ENCODE measurements at regions not wholly inside any gene's neighbourhood (a gene's known extent, or its start where the extent isn't known, plus 50 kb on each side); places are given as distances from the start of the nearest gene placed in this dataset.
A peak's percentile ranks its signal among the peaks of the same experiment; 100 is the strongest.
"Not testable (repeated sequence)": the region's sequence is repeated elsewhere in the genome, so short reads cannot be mapped to it uniquely, and the experiment has no call there.

- Mint-ChIP-seq H3K9me3 (ENCODE audit: low read depth) (no peaks in the 10 kb centered on the region), H3K4me1 (no peaks in the 10 kb centered on the region)
- CTCF ChIA-PET, result no interaction called here
Measured at GRCh38 chr1:113207457-113207856, 134.5 kb downstream of the LRIG2 start.

DNA sequence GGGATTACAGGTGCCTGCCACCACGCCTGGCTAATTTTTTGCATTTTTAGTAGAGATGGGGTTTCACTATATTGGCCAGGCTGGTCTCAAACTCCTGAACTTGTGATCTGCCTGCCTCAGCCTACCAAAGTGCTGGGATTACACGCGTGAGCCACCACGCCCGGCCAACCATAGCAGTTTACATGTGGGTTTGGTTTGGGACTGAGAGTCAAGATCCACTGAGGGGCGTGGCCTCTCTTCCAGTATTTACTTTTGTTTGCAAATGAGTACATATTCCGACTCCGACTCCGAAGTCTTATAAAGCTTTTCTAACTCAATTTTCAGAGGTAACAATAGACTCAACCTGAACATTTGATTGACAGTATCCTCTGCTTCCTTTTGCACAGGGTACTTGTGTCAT, 135.4 kb downstream of the LRIG2 start:
- ATAC-seq; H3K4me3 Mint-ChIP-seq; H3K36me3 Mint-ChIP-seq; DNase-seq; CTCF ChIA-PET; H3K27ac Mint-ChIP-seq; H3K4me1 Mint-ChIP-seq; H3K9me3 Mint-ChIP-seq (ENCODE audit: low read depth): not testable (repeated sequence)
- peaks cover 27% of the 10 kb centered on the region for H3K27me3 Mint-ChIP-seq

More at GRCh38 chr1:113207457-113207856, 134.5 kb downstream of the LRIG2 start:
- no peak overlapping the region for H3K4me3 Mint-ChIP-seq
- no peak overlapping the region for H3K27ac Mint-ChIP-seq
- ATAC-seq (no peak), DNase-seq (no peak)
- no peaks in the 10 kb centered on the region for H3K36me3 Mint-ChIP-seq
- H3K27me3 Mint-ChIP-seq, result peaks cover 28% of the 10 kb centered on the region

- Mint-ChIP-seq H3K4me3 (no peak overlapping the region), H3K36me3 (no peaks in the 10 kb centered on the region), H3K27ac (no peak overlapping the region), H3K27me3 (peaks cover 16% of the 10 kb centered on the region), H3K9me3 (ENCODE audit: low read depth) (peaks cover under 1% of the 10 kb centered on the region), H3K4me1 (no peaks in the 10 kb centered on the region)
- DNase-seq (no peak), ATAC-seq (no peak)
- CTCF ChIA-PET, result no interaction called here
Measured at GRCh38 chr1:113210248-113210647, 137.2 kb downstream of the LRIG2 start.

DNA sequence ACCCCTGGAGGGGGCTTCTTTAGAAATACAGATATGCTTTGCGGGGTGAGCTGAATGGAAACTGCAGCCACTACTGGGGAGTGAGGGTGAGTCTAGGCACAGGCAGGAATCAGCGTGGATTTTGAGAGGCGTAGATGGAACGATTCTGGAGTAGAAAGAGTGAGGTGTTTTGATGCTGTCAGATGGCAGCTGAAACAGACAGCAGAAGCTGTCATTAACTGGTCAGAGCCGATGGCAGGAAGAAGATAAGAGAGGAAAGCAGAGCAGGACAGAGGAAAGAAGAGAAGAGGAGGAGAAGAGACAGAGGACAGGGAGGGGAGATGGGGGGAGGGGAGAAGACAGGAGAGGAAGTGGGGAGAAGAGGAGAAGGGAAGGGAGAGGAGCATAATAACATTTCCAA, 138.5 kb downstream of the LRIG2 start:
- CTCF ChIA-PET, result no interaction called here
- ATAC-seq (no peak), DNase-seq (no peak)
- Mint-ChIP-seq H3K4me1 (no peaks in the 10 kb centered on the region), H3K27ac (no peak overlapping the region), H3K9me3 (ENCODE audit: low read depth) (peaks cover 3% of the 10 kb centered on the region), H3K36me3 (no peaks in the 10 kb centered on the region), H3K27me3 (peaks cover 14% of the 10 kb centered on the region), H3K4me3 (no peak overlapping the region)

DNA sequence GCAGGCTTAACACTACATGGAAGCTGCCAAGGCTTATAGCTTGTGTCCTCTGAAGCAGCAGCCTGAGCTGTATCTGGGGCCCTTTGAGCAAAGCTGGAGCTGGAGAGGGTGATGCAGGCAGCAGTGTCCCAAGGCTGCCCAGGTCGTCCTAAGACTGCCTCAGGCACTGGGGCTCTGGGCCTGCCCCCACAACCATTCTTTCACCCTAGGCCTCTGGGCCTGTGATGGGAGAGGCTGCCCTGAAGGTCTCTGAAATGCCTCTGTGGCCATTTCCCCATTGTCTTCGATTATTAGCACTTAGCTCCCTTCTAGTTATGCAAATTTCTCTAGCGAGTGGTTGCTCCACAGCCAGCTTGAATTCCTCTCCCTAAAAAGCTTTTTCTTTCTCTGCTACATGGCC, 142.0 kb downstream of the LRIG2 start:
- Mint-ChIP-seq H3K27ac (no peak overlapping the region), H3K36me3 (no peaks in the 10 kb centered on the region), H3K27me3 (peaks cover 3% of the 10 kb centered on the region), H3K9me3 (ENCODE audit: low read depth) (peaks cover 3% of the 10 kb centered on the region), H3K4me3 (no peak overlapping the region), H3K4me1 (no peaks in the 10 kb centered on the region)
- ATAC-seq, result no peak
- CTCF ChIA-PET, result no interaction called here
- DNase-seq, result no peak

DNA sequence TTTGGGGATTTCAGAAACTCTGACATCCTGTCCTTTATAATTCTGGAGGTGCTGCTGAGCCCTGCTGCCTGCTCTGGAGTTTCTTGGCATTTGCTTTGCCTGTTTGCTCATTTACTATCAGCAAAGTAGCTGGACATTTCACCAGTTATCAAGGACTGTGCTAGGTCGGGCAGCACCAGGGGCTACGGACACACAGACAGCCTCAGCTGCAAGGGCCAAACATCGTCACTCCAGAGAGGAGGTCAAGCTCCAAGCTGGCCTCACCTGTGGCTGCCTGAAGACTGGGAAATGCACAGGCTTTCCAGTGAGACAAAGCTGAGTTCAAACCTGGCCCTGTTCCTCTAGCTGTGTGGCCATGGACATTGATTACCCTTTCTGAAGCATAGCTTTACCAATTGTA, 143.7 kb downstream of the LRIG2 start:
- ATAC-seq, result no peak
- Mint-ChIP-seq H3K27me3 (no peaks in the 10 kb centered on the region), H3K27ac (no peak overlapping the region), H3K9me3 (ENCODE audit: low read depth) (peaks cover 3% of the 10 kb centered on the region), H3K4me3 (no peak overlapping the region), H3K4me1 (no peaks in the 10 kb centered on the region), H3K36me3 (no peaks in the 10 kb centered on the region)
- no peak for DNase-seq
- CTCF ChIA-PET, result interaction anchor here (0.8 kb wide), 1 partner anchor 19 kb away, joined by 3 read pairs; no protein-coding TSS in a partner anchor

GRCh38 chr1:113217447-113218208, 144.6 kb downstream of the LRIG2 start:
- Mint-ChIP-seq H3K27ac (no peak overlapping the region), H3K9me3 (ENCODE audit: low read depth) (peaks cover 3% of the 10 kb centered on the region), H3K4me1 (no peaks in the 10 kb centered on the region), H3K36me3 (no peaks in the 10 kb centered on the region), H3K27me3 (no peaks in the 10 kb centered on the region), H3K4me3 (no peak overlapping the region)
- DNase-seq (no peak), ATAC-seq (no peak)
- CTCF ChIA-PET, result no interaction called here

GRCh38 chr1:113219377-113219776, 146.4 kb downstream of the LRIG2 start:
- Mint-ChIP-seq H3K27ac (no peak overlapping the region), H3K9me3 (ENCODE audit: low read depth) (peaks cover 3% of the 10 kb centered on the region), H3K27me3 (no peaks in the 10 kb centered on the region), H3K4me1 (no peaks in the 10 kb centered on the region), H3K36me3 (no peaks in the 10 kb centered on the region), H3K4me3 (no peak overlapping the region)
- CTCF ChIA-PET, result interaction anchor here (0.8 kb wide), 1 partner anchor 361 kb away, joined by 6 read pairs; no protein-coding TSS in a partner anchor
- no peak for DNase-seq
- no peak for ATAC-seq

DNA sequence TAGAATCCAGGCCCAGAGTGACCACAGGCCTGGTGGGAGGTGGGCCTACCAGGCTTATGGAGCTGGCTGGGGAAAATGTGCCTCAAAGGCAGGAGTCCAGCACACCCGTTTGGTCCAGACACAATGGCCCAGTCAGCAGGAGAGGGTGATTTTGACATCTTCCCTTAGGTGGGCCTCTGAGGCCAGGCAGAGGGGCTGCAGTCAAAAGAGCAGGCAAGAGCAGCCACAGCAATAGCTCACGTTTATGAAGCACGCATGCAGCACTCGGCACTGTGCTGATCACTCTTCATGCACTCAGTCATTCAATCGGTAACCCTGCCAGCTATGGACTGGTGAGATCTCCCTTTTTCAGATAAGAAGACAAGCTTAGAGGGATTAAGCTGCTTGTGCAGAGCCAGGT, 146.8 kb downstream of the LRIG2 start:
- no peak for ATAC-seq
- no peak for DNase-seq
- H3K4me3 Mint-ChIP-seq, result no peak overlapping the region
- peaks cover 3% of the 10 kb centered on the region for H3K9me3 Mint-ChIP-seq (ENCODE audit: low read depth)
- H3K27ac Mint-ChIP-seq, result no peak overlapping the region
- no peaks in the 10 kb centered on the region for H3K4me1 Mint-ChIP-seq
- H3K27me3 Mint-ChIP-seq, result no peaks in the 10 kb centered on the region
- H3K36me3 Mint-ChIP-seq, result no peaks in the 10 kb centered on the region
- CTCF ChIA-PET, result interaction anchor here (0.8 kb wide), 1 partner anchor 361 kb away, joined by 6 read pairs; no protein-coding TSS in a partner anchor

- ATAC-seq (no peak), DNase-seq (no peak)
- H3K27me3 Mint-ChIP-seq, result peaks cover 12% of the 10 kb centered on the region
- no peaks in the 10 kb centered on the region for H3K36me3 Mint-ChIP-seq
- CTCF ChIA-PET, result interaction anchor here (0.7 kb wide), 1 partner anchor 439 kb away, joined by 3 read pairs; no protein-coding TSS in a partner anchor
- peaks cover 8% of the 10 kb centered on the region for H3K4me1 Mint-ChIP-seq
- H3K4me3 Mint-ChIP-seq, result no peak overlapping the region
- no peaks in the 10 kb centered on the region for H3K9me3 Mint-ChIP-seq (ENCODE audit: low read depth)
- H3K27ac Mint-ChIP-seq, result no peak overlapping the region
Measured at GRCh38 chr1:113223040-113223439, 150.0 kb downstream of the LRIG2 start.

DNA sequence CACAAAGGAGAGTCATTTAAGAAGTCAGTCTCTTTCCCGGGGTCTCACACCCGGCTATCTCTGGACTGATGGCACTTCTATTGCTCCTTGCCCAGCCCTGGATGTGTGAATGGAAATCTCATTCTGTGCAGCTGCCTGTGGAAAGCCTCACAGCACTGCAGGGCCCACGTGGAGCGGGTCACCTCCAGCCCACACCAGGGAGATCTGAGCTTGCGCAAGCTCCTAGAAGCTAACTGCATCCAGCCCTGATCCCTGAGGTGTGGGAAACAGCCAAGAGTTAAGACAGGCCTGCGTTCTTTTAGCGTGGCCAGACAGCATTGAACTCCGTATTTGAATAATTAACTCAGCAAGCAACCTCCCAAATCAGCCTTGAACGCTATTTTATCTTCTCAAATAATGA, 150.5 kb downstream of the LRIG2 start:
- ATAC-seq (no peak), DNase-seq (no peak)
- Mint-ChIP-seq H3K4me1 (peaks cover 8% of the 10 kb centered on the region), H3K9me3 (ENCODE audit: low read depth) (no peaks in the 10 kb centered on the region), H3K36me3 (no peaks in the 10 kb centered on the region), H3K27ac (no peak overlapping the region), H3K4me3 (no peak overlapping the region), H3K27me3 (peaks cover 17% of the 10 kb centered on the region)
- CTCF ChIA-PET, result no interaction called here

GRCh38 chr1:113226148-113226547, 153.2 kb downstream of the LRIG2 start:
- no peak overlapping the region for H3K4me3 Mint-ChIP-seq
- peaks cover 31% of the 10 kb centered on the region for H3K27me3 Mint-ChIP-seq
- DNase-seq (peak; percentile 54), ATAC-seq (no peak)
- peaks cover 8% of the 10 kb centered on the region for H3K4me1 Mint-ChIP-seq
- CTCF ChIA-PET, result no interaction called here
- no peak overlapping the region for H3K27ac Mint-ChIP-seq
- H3K9me3 Mint-ChIP-seq (ENCODE audit: low read depth), result no peaks in the 10 kb centered on the region
- H3K36me3 Mint-ChIP-seq, result no peaks in the 10 kb centered on the region

DNA sequence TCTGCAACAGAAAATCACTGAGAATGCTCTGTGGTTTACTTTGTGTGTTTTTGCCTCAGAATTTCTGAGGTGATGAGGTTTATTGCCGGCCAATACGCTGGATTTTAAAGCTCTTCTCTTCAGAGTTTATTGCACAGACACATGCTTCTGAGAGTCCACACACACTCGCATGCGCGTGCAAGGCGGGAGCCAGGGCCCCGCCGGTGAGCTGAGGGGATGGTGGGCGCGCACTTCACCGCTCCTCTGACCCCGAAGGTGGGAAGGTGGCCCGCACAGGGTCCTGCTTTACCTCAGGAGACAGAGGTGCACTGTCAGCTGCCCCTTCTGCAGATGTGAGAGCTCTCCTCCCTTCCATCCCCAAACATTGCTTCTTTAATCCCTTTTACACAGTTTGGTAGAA, 158.4 kb upstream of the MAGI3 start:
- Mint-ChIP-seq H3K4me1 (no peaks in the 10 kb centered on the region), H3K4me3 (no peak overlapping the region), H3K27ac (no peak overlapping the region), H3K9me3 (ENCODE audit: low read depth) (no peaks in the 10 kb centered on the region), H3K27me3 (peaks cover 35% of the 10 kb centered on the region), H3K36me3 (no peaks in the 10 kb centered on the region)
- no peak for DNase-seq
- no peak for ATAC-seq
- CTCF ChIA-PET, result interaction anchor here (0.6 kb wide), 1 partner anchor 80 kb away, joined by 4 read pairs; no protein-coding TSS in a partner anchor

- no peak for ATAC-seq
- CTCF ChIA-PET, result no interaction called here
- no peaks in the 10 kb centered on the region for H3K4me1 Mint-ChIP-seq
Measured at GRCh38 chr1:113233441-113233840, 156.9 kb upstream of the MAGI3 start.

More at GRCh38 chr1:113233441-113233840, 156.9 kb upstream of the MAGI3 start:
- no peaks in the 10 kb centered on the region for H3K36me3 Mint-ChIP-seq
- H3K9me3 Mint-ChIP-seq (ENCODE audit: low read depth), result no peaks in the 10 kb centered on the region
- H3K27me3 Mint-ChIP-seq, result peaks cover 24% of the 10 kb centered on the region
- no peak for DNase-seq
- H3K4me3 Mint-ChIP-seq, result no peak overlapping the region
- H3K27ac Mint-ChIP-seq, result no peak overlapping the region
